Tongue (tissue), 1 donor: ENCODE measurements at regions not wholly inside any gene's neighbourhood (a gene's known extent, or its start where the extent isn't known, plus 50 kb on each side); places are given as distances from the start of the nearest gene placed in this dataset.
"Not testable (repeated sequence)": the region's sequence is repeated elsewhere in the genome, so short reads cannot be mapped to it uniquely, and the experiment has no call there.

ENCODE experiments used
- DNase-seq: peaks from one replicate; pipeline ENCODE4 v3.0.0-alpha.2; 2015

GRCh38 chr6:144931172-144932035, 646.3 kb downstream of the UTRN start:
- DNase-seq = peak; percentile 48

GRCh38 chr6:144932621-144933020, 647.5 kb downstream of the UTRN start:
- DNase-seq = no peak

GRCh38 chr6:144935181-144935580, 650.0 kb downstream of the UTRN start:
- no peak for DNase-seq

- no peak for DNase-seq
Measured at GRCh38 chr6:144935661-144936060, 650.5 kb downstream of the UTRN start.

- no peak for DNase-seq
Measured at GRCh38 chr6:144936764-144937163, 651.6 kb downstream of the UTRN start.

GRCh38 chr6:144939921-144940320, 654.8 kb downstream of the UTRN start:
- DNase-seq = no peak

- DNase-seq = no peak
Measured at GRCh38 chr6:144944106-144944505, 659.0 kb downstream of the UTRN start.

GRCh38 chr6:144947398-144947976, 662.4 kb downstream of the UTRN start:
- no peak for DNase-seq

GRCh38 chr6:144951730-144952437, 666.7 kb downstream of the UTRN start:
- no peak for DNase-seq

- no peak for DNase-seq
Measured at GRCh38 chr6:144952456-144953240, 667.5 kb downstream of the UTRN start.

GRCh38 chr6:144953552-144954240, 668.6 kb downstream of the UTRN start:
- DNase-seq = no peak

- no peak for DNase-seq
Measured at GRCh38 chr6:144954241-144954556, 669.1 kb downstream of the UTRN start.

- no peak for DNase-seq
Measured at GRCh38 chr6:144955392-144955791, 670.3 kb downstream of the UTRN start.

GRCh38 chr6:144955859-144956258, 670.7 kb downstream of the UTRN start:
- no peak for DNase-seq

GRCh38 chr6:144956697-144957096, 671.6 kb downstream of the UTRN start:
- DNase-seq = not testable (repeated sequence)

GRCh38 chr6:144957236-144957937, 672.3 kb downstream of the UTRN start:
- DNase-seq = no peak

- DNase-seq = no peak
Measured at GRCh38 chr6:144969154-144969553, 684.0 kb downstream of the UTRN start.

- no peak for DNase-seq
Measured at GRCh38 chr6:144969602-144970272, 684.6 kb downstream of the UTRN start.

GRCh38 chr6:144977250-144977864, 692.2 kb downstream of the UTRN start:
- peak; percentile 37 for DNase-seq

GRCh38 chr6:144978208-144978607, 693.1 kb downstream of the UTRN start:
- no peak for DNase-seq
